HEK293 (cell line): ENCODE measurements at regions not wholly inside any gene's neighbourhood (a gene's known extent, or its start where the extent isn't known, plus 50 kb on each side); places are given as distances from the start of the nearest gene placed in this dataset.

Source experiments
- GLI4 ChIP-seq: fragments of 450-650 bp; formaldehyde crosslinking; IDR thresholded peaks from 2 replicates; pipeline ENCODE4 v1.5.1; 2016; ENCODE audit warnings: missing biosample characterization, missing genetic modification characterization
- ZNF274 ChIP-seq, 2 experiments: fragments of 200-500 bp in 1 of 2; fragments of 450-650 bp in 1 of 2; sonication (Bioruptor generic) in 1 of 2; formaldehyde crosslinking in 1 of 2; IDR thresholded peaks; 2 replicates each; pipeline versions ENCODE4 v1.5.1 to v1.6.1; 2014 to 2016; ENCODE audit warnings: borderline replicate concordance in 1 of 2, inconsistent platforms in 1 of 2, low read length in 1 of 2, missing biosample characterization in 1 of 2, missing genetic modification characterization in 1 of 2
- ZNF48 ChIP-seq: fragments of 450-650 bp; formaldehyde crosslinking; IDR thresholded peaks from 2 replicates; pipeline ENCODE4 v1.5.1; 2016; ENCODE audit warnings: missing biosample characterization, missing genetic modification characterization
- TF ChIP-seq, protein P1 (sequence below): fragments of 450-650 bp; formaldehyde crosslinking; IDR thresholded peaks from 2 replicates; pipeline ENCODE4 v1.5.1; 2016; ENCODE audit warnings: missing biosample characterization, missing genetic modification characterization
- TF ChIP-seq, protein P2 (sequence below): fragments of 450-650 bp; formaldehyde crosslinking; IDR thresholded peaks from 2 replicates; pipeline ENCODE4 v1.5.1; 2016; ENCODE audit warnings: missing biosample characterization, missing genetic modification characterization
- TF ChIP-seq, protein P3 (sequence below): fragments of 450-650 bp; formaldehyde crosslinking; IDR thresholded peaks from 2 replicates; pipeline ENCODE4 v1.5.1; 2016; ENCODE audit warnings: missing biosample characterization, missing genetic modification characterization
- TF ChIP-seq, protein P4 (sequence below): fragments of 450-650 bp; formaldehyde crosslinking; IDR thresholded peaks from 2 replicates; pipeline ENCODE4 v1.5.1; 2016; ENCODE audit warnings: missing biosample characterization, missing genetic modification characterization

DNA sequence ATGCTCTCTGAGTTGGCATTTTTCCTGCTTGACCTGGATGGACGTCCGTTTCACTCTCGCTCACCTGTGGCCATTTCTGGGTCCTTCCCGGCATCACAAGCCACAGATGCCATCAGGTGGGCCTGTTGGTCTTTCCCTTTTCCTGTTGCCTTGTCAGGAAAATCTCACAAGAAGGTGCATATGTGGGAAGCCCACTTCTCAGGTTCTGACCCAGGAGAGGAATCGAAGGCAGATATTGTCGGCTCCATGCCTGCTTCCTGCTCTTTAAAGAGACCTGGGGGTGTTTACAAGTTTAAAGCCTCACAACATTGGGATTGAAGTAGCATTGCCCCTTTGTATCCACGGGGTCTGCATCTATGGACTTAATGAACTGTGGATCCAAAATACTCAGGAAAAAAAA lies 357.9 kb downstream of the RPS24 start:
- TF ChIP-seq ZNF48 (tag by site-specific recombination) (no peak), GLI4 (no peak), ZNF274 (IDR thresholded peaks at IDR 0.05; ENCODE audit: low read length) (no peak), ZNF274 (tag by site-specific recombination; IDR thresholded peaks at IDR 0.05; ENCODE audit: borderline replicate concordance) (no peak)
- TF ChIP-seq, protein P1, sequence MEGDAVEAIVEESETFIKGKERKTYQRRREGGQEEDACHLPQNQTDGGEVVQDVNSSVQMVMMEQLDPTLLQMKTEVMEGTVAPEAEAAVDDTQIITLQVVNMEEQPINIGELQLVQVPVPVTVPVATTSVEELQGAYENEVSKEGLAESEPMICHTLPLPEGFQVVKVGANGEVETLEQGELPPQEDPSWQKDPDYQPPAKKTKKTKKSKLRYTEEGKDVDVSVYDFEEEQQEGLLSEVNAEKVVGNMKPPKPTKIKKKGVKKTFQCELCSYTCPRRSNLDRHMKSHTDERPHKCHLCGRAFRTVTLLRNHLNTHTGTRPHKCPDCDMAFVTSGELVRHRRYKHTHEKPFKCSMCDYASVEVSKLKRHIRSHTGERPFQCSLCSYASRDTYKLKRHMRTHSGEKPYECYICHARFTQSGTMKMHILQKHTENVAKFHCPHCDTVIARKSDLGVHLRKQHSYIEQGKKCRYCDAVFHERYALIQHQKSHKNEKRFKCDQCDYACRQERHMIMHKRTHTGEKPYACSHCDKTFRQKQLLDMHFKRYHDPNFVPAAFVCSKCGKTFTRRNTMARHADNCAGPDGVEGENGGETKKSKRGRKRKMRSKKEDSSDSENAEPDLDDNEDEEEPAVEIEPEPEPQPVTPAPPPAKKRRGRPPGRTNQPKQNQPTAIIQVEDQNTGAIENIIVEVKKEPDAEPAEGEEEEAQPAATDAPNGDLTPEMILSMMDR: no peak
- TF ChIP-seq, protein P2, sequence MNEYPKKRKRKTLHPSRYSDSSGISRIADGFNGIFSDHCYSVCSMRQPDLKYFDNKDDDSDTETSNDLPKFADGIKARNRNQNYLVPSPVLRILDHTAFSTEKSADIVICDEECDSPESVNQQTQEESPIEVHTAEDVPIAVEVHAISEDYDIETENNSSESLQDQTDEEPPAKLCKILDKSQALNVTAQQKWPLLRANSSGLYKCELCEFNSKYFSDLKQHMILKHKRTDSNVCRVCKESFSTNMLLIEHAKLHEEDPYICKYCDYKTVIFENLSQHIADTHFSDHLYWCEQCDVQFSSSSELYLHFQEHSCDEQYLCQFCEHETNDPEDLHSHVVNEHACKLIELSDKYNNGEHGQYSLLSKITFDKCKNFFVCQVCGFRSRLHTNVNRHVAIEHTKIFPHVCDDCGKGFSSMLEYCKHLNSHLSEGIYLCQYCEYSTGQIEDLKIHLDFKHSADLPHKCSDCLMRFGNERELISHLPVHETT (tag by site-specific recombination): no peak
- TF ChIP-seq, protein P3, sequence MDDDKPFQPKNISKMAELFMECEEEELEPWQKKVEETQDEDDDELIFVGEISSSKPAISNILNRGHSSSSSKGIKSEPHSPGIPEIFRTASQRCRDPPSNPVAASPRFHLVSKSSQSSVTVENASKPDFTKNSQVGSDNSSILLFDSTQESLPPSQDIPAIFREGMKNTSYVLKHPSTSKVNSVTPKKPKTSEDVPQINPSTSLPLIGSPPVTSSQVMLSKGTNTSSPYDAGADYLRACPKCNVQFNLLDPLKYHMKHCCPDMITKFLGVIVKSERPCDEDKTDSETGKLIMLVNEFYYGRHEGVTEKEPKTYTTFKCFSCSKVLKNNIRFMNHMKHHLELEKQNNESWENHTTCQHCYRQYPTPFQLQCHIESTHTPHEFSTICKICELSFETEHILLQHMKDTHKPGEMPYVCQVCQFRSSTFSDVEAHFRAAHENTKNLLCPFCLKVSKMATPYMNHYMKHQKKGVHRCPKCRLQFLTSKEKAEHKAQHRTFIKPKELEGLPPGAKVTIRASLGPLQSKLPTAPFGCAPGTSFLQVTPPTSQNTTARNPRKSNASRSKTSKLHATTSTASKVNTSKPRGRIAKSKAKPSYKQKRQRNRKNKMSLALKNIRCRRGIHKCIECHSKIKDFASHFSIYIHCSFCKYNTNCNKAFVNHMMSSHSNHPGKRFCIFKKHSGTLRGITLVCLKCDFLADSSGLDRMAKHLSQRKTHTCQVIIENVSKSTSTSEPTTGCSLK: no peak
- TF ChIP-seq, protein P4, sequence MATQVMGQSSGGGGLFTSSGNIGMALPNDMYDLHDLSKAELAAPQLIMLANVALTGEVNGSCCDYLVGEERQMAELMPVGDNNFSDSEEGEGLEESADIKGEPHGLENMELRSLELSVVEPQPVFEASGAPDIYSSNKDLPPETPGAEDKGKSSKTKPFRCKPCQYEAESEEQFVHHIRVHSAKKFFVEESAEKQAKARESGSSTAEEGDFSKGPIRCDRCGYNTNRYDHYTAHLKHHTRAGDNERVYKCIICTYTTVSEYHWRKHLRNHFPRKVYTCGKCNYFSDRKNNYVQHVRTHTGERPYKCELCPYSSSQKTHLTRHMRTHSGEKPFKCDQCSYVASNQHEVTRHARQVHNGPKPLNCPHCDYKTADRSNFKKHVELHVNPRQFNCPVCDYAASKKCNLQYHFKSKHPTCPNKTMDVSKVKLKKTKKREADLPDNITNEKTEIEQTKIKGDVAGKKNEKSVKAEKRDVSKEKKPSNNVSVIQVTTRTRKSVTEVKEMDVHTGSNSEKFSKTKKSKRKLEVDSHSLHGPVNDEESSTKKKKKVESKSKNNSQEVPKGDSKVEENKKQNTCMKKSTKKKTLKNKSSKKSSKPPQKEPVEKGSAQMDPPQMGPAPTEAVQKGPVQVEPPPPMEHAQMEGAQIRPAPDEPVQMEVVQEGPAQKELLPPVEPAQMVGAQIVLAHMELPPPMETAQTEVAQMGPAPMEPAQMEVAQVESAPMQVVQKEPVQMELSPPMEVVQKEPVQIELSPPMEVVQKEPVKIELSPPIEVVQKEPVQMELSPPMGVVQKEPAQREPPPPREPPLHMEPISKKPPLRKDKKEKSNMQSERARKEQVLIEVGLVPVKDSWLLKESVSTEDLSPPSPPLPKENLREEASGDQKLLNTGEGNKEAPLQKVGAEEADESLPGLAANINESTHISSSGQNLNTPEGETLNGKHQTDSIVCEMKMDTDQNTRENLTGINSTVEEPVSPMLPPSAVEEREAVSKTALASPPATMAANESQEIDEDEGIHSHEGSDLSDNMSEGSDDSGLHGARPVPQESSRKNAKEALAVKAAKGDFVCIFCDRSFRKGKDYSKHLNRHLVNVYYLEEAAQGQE (tag by site-specific recombination): no peak
